Mesodermal cell (in vitro differentiated cells): ENCODE measurements at regions not wholly inside any gene's neighbourhood (a gene's known extent, or its start where the extent isn't known, plus 50 kb on each side); places are given as distances from the start of the nearest gene placed in this dataset.
"Not testable (repeated sequence)": the region's sequence is repeated elsewhere in the genome, so short reads cannot be mapped to it uniquely, and the experiment has no call there.

ENCODE experiments used
- H3K27ac ChIP-seq: 2 replicates; pipeline ENCODE4 v1.7.0; 2013; ENCODE audit warnings: mild to moderate bottlenecking, low read depth, low read length, moderate library complexity; ENCODE audit not compliant: severe bottlenecking
- H3K36me3 ChIP-seq: 2 replicates; pipeline ENCODE4 v1.7.1; 2013; ENCODE audit warnings: mild to moderate bottlenecking, low read length, moderate library complexity; ENCODE audit not compliant: control insufficient read depth, insufficient read depth
- H3K4me1 ChIP-seq: one replicate; pipeline ENCODE4 v1.7.1; 2013; ENCODE audit warnings: mild to moderate bottlenecking, low read length; ENCODE audit not compliant: insufficient read depth, control insufficient read depth, poor library complexity, severe bottlenecking
- H3K4me3 ChIP-seq: 2 replicates; pipeline ENCODE4 v1.7.0; 2013; ENCODE audit warnings: low read length, control low read depth, mild to moderate bottlenecking; ENCODE audit not compliant: insufficient read depth, poor library complexity, severe bottlenecking; ENCODE audit errors: extremely low read depth
- H3K9me3 ChIP-seq: 2 replicates; pipeline ENCODE4 v1.7.1; 2013; ENCODE audit warnings: mild to moderate bottlenecking, low read length, moderate library complexity; ENCODE audit not compliant: control insufficient read depth
- WGBS, 2 experiments: methylation state at CpG; one replicate each; pipeline ENCODE4 v1.1.5; 2013; ENCODE audit warnings: missing lambda C conversion rate in 2 of 2; ENCODE audit not compliant: insufficient coverage in 2 of 2; 5-methylcytosine and 5-hydroxymethylcytosine counted together

DNA sequence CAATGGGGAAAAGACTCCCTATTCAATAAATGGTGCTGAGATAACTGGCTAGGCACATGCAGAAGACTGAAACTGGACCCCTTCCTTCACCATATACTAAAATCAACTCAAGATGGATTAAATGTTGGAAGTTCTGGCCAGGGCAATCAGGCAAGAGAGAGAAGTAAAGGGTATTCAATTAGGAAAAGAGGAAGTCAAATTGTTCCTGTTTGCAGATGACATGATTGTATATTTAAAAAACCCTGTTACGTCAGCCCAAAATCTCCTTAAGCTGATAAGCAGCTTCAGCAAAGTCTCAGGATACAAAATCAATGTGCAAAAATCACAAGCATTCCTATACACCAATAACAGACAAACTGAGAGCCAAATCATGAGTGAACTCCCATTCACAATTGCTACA is 1739.4 kb downstream of the PCDH9 start:
- H3K27ac ChIP-seq, H3K4me3 ChIP-seq, H3K4me1 ChIP-seq, H3K9me3 ChIP-seq, H3K36me3 ChIP-seq: not testable (repeated sequence)
- no CpG with 5 or more reads among the region's 1 CpG for WGBS, 2 experiments

DNA sequence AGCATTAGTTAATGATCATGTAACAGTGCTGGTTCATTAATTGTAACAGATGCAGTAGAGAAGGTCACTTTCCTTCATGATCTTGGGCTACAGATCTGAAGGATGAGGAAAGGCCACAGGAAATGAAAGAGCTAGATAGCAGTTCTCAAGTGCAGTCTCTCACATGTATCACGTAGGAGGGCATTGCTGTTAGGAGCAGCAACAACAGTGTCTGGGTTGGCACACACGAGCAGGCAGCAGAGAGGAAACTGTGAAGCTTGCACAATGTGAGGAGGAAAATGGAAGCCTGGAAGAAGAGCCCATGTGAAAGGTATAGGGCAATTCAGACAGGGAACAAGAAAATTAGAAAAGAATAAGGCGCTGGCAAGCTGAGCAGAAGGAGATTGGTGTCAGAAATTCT is 1741.5 kb downstream of the PCDH9 start:
- no peak overlapping the region for H3K4me3 ChIP-seq
- no peak overlapping the region for H3K27ac ChIP-seq
- H3K9me3 ChIP-seq = no peaks in the 10 kb centered on the region
- WGBS, 2 experiments = 78% methylated on average over 3 of the region's 3 CpGs
- no peaks in the 10 kb centered on the region for H3K4me1 ChIP-seq
- H3K36me3 ChIP-seq = no peaks in the 10 kb centered on the region

DNA sequence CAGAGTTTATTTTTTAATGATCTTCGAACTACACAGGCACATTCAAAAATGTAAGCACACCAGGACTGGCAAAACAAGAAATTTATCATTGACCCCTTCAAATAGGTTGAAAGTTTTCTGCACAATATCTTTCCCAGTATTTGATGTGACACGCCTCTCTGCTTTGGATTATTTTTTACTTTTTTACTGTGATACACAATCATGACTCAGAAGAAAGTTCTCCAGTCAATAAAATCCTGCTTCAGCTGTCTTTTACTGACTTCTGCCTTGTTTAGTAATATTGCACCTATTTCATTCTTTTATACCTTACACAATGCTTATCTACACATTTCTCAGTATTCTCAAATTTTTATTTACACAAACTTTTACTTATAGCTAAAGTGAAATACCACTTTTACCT is 1750.4 kb downstream of the PCDH9 start:
- no peaks in the 10 kb centered on the region for H3K4me1 ChIP-seq
- H3K9me3 ChIP-seq = no peaks in the 10 kb centered on the region
- WGBS, 2 experiments = 100% methylated on average over 2 of the region's 2 CpGs; no CpG with 5 or more reads in 1 of the 2 experiments
- no peak overlapping the region for H3K27ac ChIP-seq
- H3K36me3 ChIP-seq = no peaks in the 10 kb centered on the region
- no peak overlapping the region for H3K4me3 ChIP-seq

GRCh38 chr13:65473196-65473595 is 1756.9 kb downstream of the PCDH9 start:
- no peaks in the 10 kb centered on the region for H3K36me3 ChIP-seq
- no peaks in the 10 kb centered on the region for H3K4me1 ChIP-seq
- no peak overlapping the region for H3K27ac ChIP-seq
- no CpG with 5 or more reads among the region's 1 CpG for WGBS, 2 experiments
- H3K9me3 ChIP-seq = no peaks in the 10 kb centered on the region
- H3K4me3 ChIP-seq = no peak overlapping the region

DNA sequence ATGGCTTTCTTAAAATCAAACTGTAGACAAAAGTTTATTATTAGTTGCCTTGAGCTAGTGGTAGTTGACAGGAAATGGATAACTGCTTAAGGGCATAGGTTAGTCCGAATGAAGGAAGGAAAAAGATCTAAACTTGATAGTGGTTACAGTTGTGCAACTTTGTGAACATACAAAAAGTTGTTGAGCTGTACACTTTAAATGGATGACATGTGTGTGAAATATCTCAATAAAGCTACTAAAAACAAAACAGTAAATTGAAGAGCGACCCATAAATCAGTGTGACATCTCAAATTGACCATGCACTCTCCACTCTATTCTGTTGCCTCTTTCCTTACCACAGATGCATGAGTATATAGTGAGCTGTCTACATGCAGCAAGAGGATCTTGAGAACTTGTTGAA is 1757.8 kb downstream of the PCDH9 start:
- no peak overlapping the region for H3K4me3 ChIP-seq
- H3K27ac ChIP-seq = no peak overlapping the region
- H3K4me1 ChIP-seq = no peaks in the 10 kb centered on the region
- WGBS, 2 experiments = 100% methylated on average over 1 of the region's 2 CpGs; no CpG with 5 or more reads in 1 of the 2 experiments
- no peaks in the 10 kb centered on the region for H3K36me3 ChIP-seq
- H3K9me3 ChIP-seq = no peaks in the 10 kb centered on the region

- H3K36me3 ChIP-seq = no peaks in the 10 kb centered on the region
- H3K4me1 ChIP-seq = no peaks in the 10 kb centered on the region
- no peaks in the 10 kb centered on the region for H3K9me3 ChIP-seq
- H3K27ac ChIP-seq = no peak overlapping the region
- no CpG with 5 or more reads among the region's 2 CpGs for WGBS, 2 experiments
- no peak overlapping the region for H3K4me3 ChIP-seq
Observed at GRCh38 chr13:65470781-65471180, 1759.4 kb downstream of the PCDH9 start.

GRCh38 chr13:65468628-65469027 is 1761.5 kb downstream of the PCDH9 start:
- no peaks in the 10 kb centered on the region for H3K36me3 ChIP-seq
- H3K4me3 ChIP-seq = no peak overlapping the region
- H3K27ac ChIP-seq = no peak overlapping the region
- H3K4me1 ChIP-seq = no peaks in the 10 kb centered on the region
- no peaks in the 10 kb centered on the region for H3K9me3 ChIP-seq

DNA sequence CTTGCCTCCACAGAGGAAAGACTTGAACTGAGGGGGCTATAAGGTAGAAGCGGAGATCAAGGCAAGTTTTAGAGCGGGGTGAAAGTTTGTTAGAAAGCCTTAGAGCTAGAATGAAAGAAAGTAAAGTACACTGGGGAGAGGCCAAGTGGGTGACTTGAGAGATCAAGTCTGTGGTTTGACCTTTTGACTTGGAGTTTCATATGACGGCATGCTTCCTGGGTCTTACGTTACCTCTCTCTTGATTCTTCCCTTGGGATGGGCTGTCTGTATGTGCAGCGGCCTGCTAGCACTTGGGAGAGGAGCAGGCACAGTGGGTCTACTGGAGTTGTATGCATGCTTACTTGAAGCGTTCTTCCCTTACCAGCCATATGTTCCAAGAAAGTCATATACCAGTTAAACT is 1768.5 kb downstream of the PCDH9 start:
- no peak overlapping the region for H3K4me3 ChIP-seq
- WGBS, 2 experiments = 93 to 100% methylated on average over 3 of the region's 6 CpGs
- no peaks in the 10 kb centered on the region for H3K9me3 ChIP-seq
- H3K4me1 ChIP-seq = no peaks in the 10 kb centered on the region
- H3K36me3 ChIP-seq = no peaks in the 10 kb centered on the region
- no peak overlapping the region for H3K27ac ChIP-seq

DNA sequence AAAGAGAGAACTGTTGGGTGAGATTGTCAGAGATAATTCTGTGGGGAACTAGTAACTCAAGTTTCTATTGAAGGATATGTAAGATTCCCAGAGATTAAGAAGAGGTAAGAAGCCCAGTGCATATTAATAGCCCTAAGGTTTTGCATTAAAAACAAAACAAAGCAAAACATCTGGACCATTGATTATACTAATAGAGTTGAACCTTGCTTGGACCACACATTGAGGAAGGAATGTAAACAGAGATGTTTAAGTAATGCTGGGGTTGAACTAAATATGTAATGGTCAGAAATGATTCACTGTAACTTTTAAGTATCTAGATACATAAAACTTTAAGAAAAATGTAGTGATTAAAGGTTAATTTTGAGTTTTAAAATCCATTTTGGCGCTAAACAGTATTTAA is 1770.0 kb downstream of the PCDH9 start:
- no peaks in the 10 kb centered on the region for H3K9me3 ChIP-seq

GRCh38 chr13:65456150-65456912 is 1773.8 kb downstream of the PCDH9 start:
- Histone ChIP-seq H3K4me1 (no peaks in the 10 kb centered on the region), H3K27ac (no peak overlapping the region)
- WGBS, 2 experiments = no CpG with 5 or more reads among the region's 5 CpGs

More for the DNA sequence above, 1770.0 kb downstream of the PCDH9 start:
- no peak overlapping the region for H3K27ac ChIP-seq
- H3K4me1 ChIP-seq = no peaks in the 10 kb centered on the region
- H3K4me3 ChIP-seq = no peak overlapping the region
- no peaks in the 10 kb centered on the region for H3K36me3 ChIP-seq
- WGBS, 2 experiments = no CpG with 5 or more reads among the region's 1 CpG

DNA sequence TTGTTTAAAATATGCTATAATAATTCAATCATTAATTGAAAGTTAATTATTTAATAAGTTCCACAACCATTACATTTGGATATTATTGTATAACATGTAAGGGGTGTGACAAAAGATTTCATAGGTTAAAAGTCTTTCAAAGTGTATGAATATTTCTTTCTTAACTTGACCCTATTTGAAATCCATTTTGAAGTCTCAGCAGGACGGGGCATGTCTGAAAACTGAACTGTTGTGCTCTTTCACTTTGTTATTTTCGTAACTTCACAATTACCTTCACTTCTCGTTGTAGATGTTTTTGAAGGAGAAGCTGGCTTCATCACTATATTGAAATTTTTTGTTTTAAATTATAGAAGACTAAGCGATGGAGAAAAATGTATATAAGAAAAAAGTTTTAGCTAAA is 1775.7 kb downstream of the PCDH9 start:
- H3K4me3 ChIP-seq = no peak overlapping the region
- H3K4me1 ChIP-seq = no peaks in the 10 kb centered on the region
- no peaks in the 10 kb centered on the region for H3K9me3 ChIP-seq
- H3K36me3 ChIP-seq = no peaks in the 10 kb centered on the region
- WGBS, 2 experiments = no CpG with 5 or more reads among the region's 4 CpGs
- H3K27ac ChIP-seq = no peak overlapping the region

More at GRCh38 chr13:65456150-65456912, 1773.8 kb downstream of the PCDH9 start:
- Histone ChIP-seq H3K4me3 (no peak overlapping the region), H3K36me3 (no peaks in the 10 kb centered on the region), H3K9me3 (no peaks in the 10 kb centered on the region)
